ENCODE measurements at regions not wholly inside any gene's neighbourhood (a gene's known extent, or its start where the extent isn't known, plus 50 kb on each side); places are given as distances from the start of the nearest gene placed in this dataset.

DNA sequence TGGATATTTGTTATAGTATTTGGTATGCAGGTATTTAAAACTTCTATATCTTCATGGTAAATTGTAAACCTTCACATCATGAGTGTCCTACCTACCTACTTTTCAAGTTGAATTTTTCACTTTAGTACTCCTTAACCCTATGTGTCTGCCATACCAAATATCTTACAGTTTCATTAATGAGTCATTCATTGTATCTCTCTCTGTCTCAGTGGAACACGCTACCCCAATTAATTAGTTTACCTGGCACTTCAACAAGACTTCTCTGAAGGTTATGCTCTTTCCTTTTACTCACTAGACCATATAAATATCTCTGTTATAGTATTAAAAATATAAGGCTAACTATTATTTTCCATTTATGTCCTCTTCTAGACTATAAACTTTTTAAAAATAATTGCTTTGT lies 123.9 kb upstream of the GJE1 start:
- Histone ChIP-seq H3K27me3 (ENCODE audit: low read length) (no peaks in the 10 kb centered on the region), H3K9ac (ENCODE audit: low read length) (no peak overlapping the region), H3K36me3 (ENCODE audit: insufficient read depth, low read length) (no peaks in the 10 kb centered on the region), H3K4me2 (ENCODE audit: low read depth, low read length, poor library complexity, severe bottlenecking) (no peak overlapping the region), H4K20me1 (ENCODE audit: insufficient read depth, low read depth, low read length) (no peaks in the 10 kb centered on the region), H3K9me3 (ENCODE audit: low read length) (no peaks in the 10 kb centered on the region), H2AFZ (ENCODE audit: low read length) (no peak overlapping the region), H3K4me1 (ENCODE audit: low read length) (no peaks in the 10 kb centered on the region), H3K9me2 (replicated peaks; ENCODE audit: insufficient read depth, low read length) (no peaks in the 10 kb centered on the region), H3K79me2 (ENCODE audit: low read length) (no peaks in the 10 kb centered on the region), H3K27ac (ENCODE audit: low read length) (no peak overlapping the region), H3K4me3 (ENCODE audit: low read length) (no peak overlapping the region)
- no peak for DNase-seq

GRCh38 chr6:142008016-142008735 lies 124.5 kb upstream of the GJE1 start:
- H3K4me1 ChIP-seq (ENCODE audit: low read length) = no peaks in the 10 kb centered on the region
- H3K4me2 ChIP-seq (ENCODE audit: low read depth, low read length, poor library complexity, severe bottlenecking) = no peak overlapping the region
- H3K27me3 ChIP-seq (ENCODE audit: low read length) = no peaks in the 10 kb centered on the region
- H3K79me2 ChIP-seq (ENCODE audit: low read length) = no peaks in the 10 kb centered on the region
- H3K9me3 ChIP-seq (ENCODE audit: low read length) = no peaks in the 10 kb centered on the region
- no peaks in the 10 kb centered on the region for H3K36me3 ChIP-seq (ENCODE audit: insufficient read depth, low read length)
- H3K27ac ChIP-seq (ENCODE audit: low read length) = no peak overlapping the region
- H3K9me2 ChIP-seq (replicated peaks; ENCODE audit: insufficient read depth, low read length) = no peaks in the 10 kb centered on the region
- no peaks in the 10 kb centered on the region for H4K20me1 ChIP-seq (ENCODE audit: insufficient read depth, low read depth, low read length)
- no peak overlapping the region for H3K9ac ChIP-seq (ENCODE audit: low read length)
- H3K4me3 ChIP-seq (ENCODE audit: low read length) = no peak overlapping the region
- no peak overlapping the region for H2AFZ ChIP-seq (ENCODE audit: low read length)
- DNase-seq = no peak

GRCh38 chr6:142005021-142005420 lies 127.7 kb upstream of the GJE1 start:
- Histone ChIP-seq H4K20me1 (ENCODE audit: insufficient read depth, low read depth, low read length) (no peaks in the 10 kb centered on the region), H2AFZ (ENCODE audit: low read length) (no peak overlapping the region), H3K79me2 (ENCODE audit: low read length) (no peaks in the 10 kb centered on the region), H3K4me2 (ENCODE audit: low read depth, low read length, poor library complexity, severe bottlenecking) (no peak overlapping the region), H3K4me3 (ENCODE audit: low read length) (no peak overlapping the region), H3K9ac (ENCODE audit: low read length) (no peak overlapping the region), H3K4me1 (ENCODE audit: low read length) (no peaks in the 10 kb centered on the region), H3K27ac (ENCODE audit: low read length) (no peak overlapping the region), H3K9me2 (replicated peaks; ENCODE audit: insufficient read depth, low read length) (no peaks in the 10 kb centered on the region), H3K27me3 (ENCODE audit: low read length) (no peaks in the 10 kb centered on the region), H3K9me3 (ENCODE audit: low read length) (no peaks in the 10 kb centered on the region), H3K36me3 (ENCODE audit: insufficient read depth, low read length) (no peaks in the 10 kb centered on the region)
- DNase-seq = no peak

DNA sequence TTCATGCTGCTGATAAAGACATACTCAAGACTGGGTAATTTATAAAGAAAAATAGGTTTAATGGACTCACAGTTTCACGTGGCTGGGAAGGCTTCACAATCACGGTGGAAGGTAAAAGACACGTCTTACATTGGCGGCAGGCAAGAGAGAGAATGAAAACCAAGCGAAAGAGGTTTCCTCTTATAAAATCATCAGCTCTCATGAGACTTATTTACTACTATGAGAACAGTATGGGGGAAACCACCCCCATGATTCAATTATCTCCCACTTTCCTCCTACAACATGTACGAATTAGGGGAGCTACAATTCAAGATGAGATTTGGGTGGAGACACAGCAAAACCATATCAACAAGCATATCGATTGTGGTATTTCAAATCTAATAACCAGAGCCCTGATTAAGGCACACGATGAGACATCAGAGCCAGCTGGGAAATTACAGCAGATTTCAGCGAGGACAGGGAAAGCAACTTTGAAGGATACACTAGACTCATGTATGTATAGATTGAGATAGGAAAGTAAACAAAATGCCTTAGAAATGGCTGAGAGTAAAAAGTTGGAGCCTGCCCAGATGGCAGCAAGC lies 129.8 kb upstream of the GJE1 start:
- no peaks in the 10 kb centered on the region for H3K79me2 ChIP-seq (ENCODE audit: low read length)
- no peak overlapping the region for H3K4me3 ChIP-seq (ENCODE audit: low read length)
- no peak overlapping the region for H3K4me2 ChIP-seq (ENCODE audit: low read depth, low read length, poor library complexity, severe bottlenecking)
- H3K9ac ChIP-seq (ENCODE audit: low read length) = no peak overlapping the region
- H3K4me1 ChIP-seq (ENCODE audit: low read length) = no peaks in the 10 kb centered on the region
- no peaks in the 10 kb centered on the region for H3K9me2 ChIP-seq (replicated peaks; ENCODE audit: insufficient read depth, low read length)
- no peak overlapping the region for H3K27ac ChIP-seq (ENCODE audit: low read length)
- no peaks in the 10 kb centered on the region for H3K27me3 ChIP-seq (ENCODE audit: low read length)
- no peaks in the 10 kb centered on the region for H3K9me3 ChIP-seq (ENCODE audit: low read length)
- H3K36me3 ChIP-seq (ENCODE audit: insufficient read depth, low read length) = no peaks in the 10 kb centered on the region
- no peaks in the 10 kb centered on the region for H4K20me1 ChIP-seq (ENCODE audit: insufficient read depth, low read depth, low read length)
- H2AFZ ChIP-seq (ENCODE audit: low read length) = no peak overlapping the region
- no peak for DNase-seq

DNA sequence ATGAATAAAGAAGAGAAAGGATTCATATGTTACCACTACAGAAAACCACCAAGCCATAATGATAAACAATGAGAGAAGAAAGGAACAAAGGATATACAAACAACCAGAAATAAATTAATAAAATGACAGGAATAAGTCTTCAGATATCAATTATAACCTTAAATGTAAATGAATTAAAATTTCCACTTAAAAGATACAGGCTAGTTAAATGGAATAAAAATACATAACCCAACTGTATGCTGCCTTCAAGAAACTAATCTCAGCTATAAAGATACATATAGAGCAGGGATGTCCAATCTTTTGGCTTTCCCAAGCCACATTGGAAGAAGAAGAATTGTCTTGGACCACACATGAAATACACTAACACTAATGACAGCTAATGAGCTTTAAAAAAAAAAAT lies 135.9 kb upstream of the GJE1 start:
- H3K36me3 ChIP-seq (ENCODE audit: insufficient read depth, low read length) = no peaks in the 10 kb centered on the region
- H4K20me1 ChIP-seq (ENCODE audit: insufficient read depth, low read depth, low read length) = no peaks in the 10 kb centered on the region
- H2AFZ ChIP-seq (ENCODE audit: low read length) = no peak overlapping the region
- no peak overlapping the region for H3K27ac ChIP-seq (ENCODE audit: low read length)
- H3K4me1 ChIP-seq (ENCODE audit: low read length) = no peaks in the 10 kb centered on the region
- no peak overlapping the region for H3K4me2 ChIP-seq (ENCODE audit: low read depth, low read length, poor library complexity, severe bottlenecking)
- no peak overlapping the region for H3K9ac ChIP-seq (ENCODE audit: low read length)
- no peak for DNase-seq
- no peaks in the 10 kb centered on the region for H3K9me2 ChIP-seq (replicated peaks; ENCODE audit: insufficient read depth, low read length)
- no peaks in the 10 kb centered on the region for H3K9me3 ChIP-seq (ENCODE audit: low read length)
- no peak overlapping the region for H3K4me3 ChIP-seq (ENCODE audit: low read length)
- no peaks in the 10 kb centered on the region for H3K79me2 ChIP-seq (ENCODE audit: low read length)
- no peaks in the 10 kb centered on the region; the same call in 1 of the 2 replicates for H3K27me3 ChIP-seq (ENCODE audit: low read length)

GRCh38 chr6:141992109-141992508 lies 140.6 kb upstream of the GJE1 start:
- no peaks in the 10 kb centered on the region for H3K9me2 ChIP-seq (replicated peaks; ENCODE audit: insufficient read depth, low read length)
- no peak overlapping the region for H3K4me2 ChIP-seq (ENCODE audit: low read depth, low read length, poor library complexity, severe bottlenecking)
- H3K9me3 ChIP-seq (ENCODE audit: low read length) = no peaks in the 10 kb centered on the region
- no peaks in the 10 kb centered on the region; the same call in 1 of the 2 replicates for H3K27me3 ChIP-seq (ENCODE audit: low read length)
- H2AFZ ChIP-seq (ENCODE audit: low read length) = no peak overlapping the region
- no peak overlapping the region for H3K9ac ChIP-seq (ENCODE audit: low read length)
- no peaks in the 10 kb centered on the region for H4K20me1 ChIP-seq (ENCODE audit: insufficient read depth, low read depth, low read length)
- DNase-seq = no peak
- no peak overlapping the region for H3K4me3 ChIP-seq (ENCODE audit: low read length)
- no peaks in the 10 kb centered on the region for H3K4me1 ChIP-seq (ENCODE audit: low read length)
- no peaks in the 10 kb centered on the region for H3K36me3 ChIP-seq (ENCODE audit: insufficient read depth, low read length)
- no peaks in the 10 kb centered on the region for H3K79me2 ChIP-seq (ENCODE audit: low read length)
- H3K27ac ChIP-seq (ENCODE audit: low read length) = no peak overlapping the region

DNA sequence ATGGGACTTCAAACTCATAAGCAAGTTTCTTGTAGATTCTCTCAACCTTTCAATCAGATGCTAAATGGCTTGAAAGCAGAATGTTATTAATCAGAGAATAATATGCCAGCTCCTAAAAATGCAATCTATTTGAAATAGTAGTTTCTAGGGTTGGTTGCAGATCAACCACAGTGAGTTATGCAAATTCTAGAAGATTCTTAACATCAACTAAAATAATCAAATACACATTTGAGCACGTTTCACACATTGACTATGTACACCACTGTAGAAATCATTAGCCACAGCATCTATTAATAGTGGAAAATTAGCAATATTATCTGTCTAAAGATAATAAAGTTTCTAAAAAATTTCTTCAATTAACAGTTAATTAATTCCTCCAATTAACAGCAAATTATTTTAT lies 141.9 kb upstream of the GJE1 start:
- Histone ChIP-seq H4K20me1 (ENCODE audit: insufficient read depth, low read depth, low read length) (no peaks in the 10 kb centered on the region), H3K27ac (ENCODE audit: low read length) (no peak overlapping the region), H3K4me3 (ENCODE audit: low read length) (no peak overlapping the region), H3K4me2 (ENCODE audit: low read depth, low read length, poor library complexity, severe bottlenecking) (no peak overlapping the region), H3K27me3 (ENCODE audit: low read length) (no peaks in the 10 kb centered on the region; the same call in 1 of the 2 replicates), H3K9me2 (replicated peaks; ENCODE audit: insufficient read depth, low read length) (no peaks in the 10 kb centered on the region), H3K79me2 (ENCODE audit: low read length) (no peaks in the 10 kb centered on the region), H3K4me1 (ENCODE audit: low read length) (no peaks in the 10 kb centered on the region), H2AFZ (ENCODE audit: low read length) (no peak overlapping the region), H3K9me3 (ENCODE audit: low read length) (no peaks in the 10 kb centered on the region), H3K9ac (ENCODE audit: low read length) (no peak overlapping the region), H3K36me3 (ENCODE audit: insufficient read depth, low read length) (no peaks in the 10 kb centered on the region)
- DNase-seq = no peak

- H4K20me1 ChIP-seq (ENCODE audit: insufficient read depth, low read depth, low read length) = no peaks in the 10 kb centered on the region
- H3K4me3 ChIP-seq (ENCODE audit: low read length) = no peak overlapping the region
- H2AFZ ChIP-seq (ENCODE audit: low read length) = no peak overlapping the region
- no peak for DNase-seq
- H3K79me2 ChIP-seq (ENCODE audit: low read length) = no peaks in the 10 kb centered on the region
- no peaks in the 10 kb centered on the region for H3K4me1 ChIP-seq (ENCODE audit: low read length)
- H3K36me3 ChIP-seq (ENCODE audit: insufficient read depth, low read length) = no peaks in the 10 kb centered on the region
- H3K9ac ChIP-seq (ENCODE audit: low read length) = no peak overlapping the region
- no peak overlapping the region for H3K27ac ChIP-seq (ENCODE audit: low read length)
- H3K27me3 ChIP-seq (ENCODE audit: low read length) = no peaks in the 10 kb centered on the region; the same call in 1 of the 2 replicates
- no peaks in the 10 kb centered on the region for H3K9me3 ChIP-seq (ENCODE audit: low read length)
- H3K4me2 ChIP-seq (ENCODE audit: low read depth, low read length, poor library complexity, severe bottlenecking) = no peak overlapping the region
- no peaks in the 10 kb centered on the region for H3K9me2 ChIP-seq (replicated peaks; ENCODE audit: insufficient read depth, low read length)
Observed at GRCh38 chr6:141989706-141989959, 143.1 kb upstream of the GJE1 start.

Data from Karpas-422 (cell line).